HG03135 (cell line): ENCODE measurements at regions not wholly inside any gene's neighbourhood (a gene's known extent, or its start where the extent isn't known, plus 50 kb on each side); places are given as distances from the start of the nearest gene placed in this dataset.

ENCODE experiments used
- ATAC-seq: cut with Tn5 transposase; IDR thresholded peaks from one replicate; pipeline ENCODE4 v1.9.1; 2021; ENCODE audit warnings: mild to moderate bottlenecking, moderate library complexity; ENCODE audit not compliant: unreplicated experiment

- ATAC-seq, result no peak
These were observed 307.6 kb downstream of the FGFR2 start for GRCh38 chr10:121290674-121291073.

GRCh38 chr10:121291376-121291775 lies 306.9 kb downstream of the FGFR2 start:
- no peak for ATAC-seq

GRCh38 chr10:121291823-121292222 lies 306.4 kb downstream of the FGFR2 start:
- ATAC-seq, result no peak

- ATAC-seq, result no peak
These were observed 305.9 kb downstream of the FGFR2 start for GRCh38 chr10:121292321-121292720.

- ATAC-seq, result no peak
These were observed 305.1 kb downstream of the FGFR2 start for GRCh38 chr10:121293110-121293509.

GRCh38 chr10:121294630-121295029 lies 303.6 kb downstream of the FGFR2 start:
- no peak for ATAC-seq

GRCh38 chr10:121296378-121296777 lies 301.9 kb downstream of the FGFR2 start:
- ATAC-seq, result no peak

GRCh38 chr10:121296881-121297585 lies 301.2 kb downstream of the FGFR2 start:
- ATAC-seq, result no peak

- no peak for ATAC-seq
These were observed 297.5 kb downstream of the FGFR2 start for GRCh38 chr10:121300723-121301122.

- no peak for ATAC-seq
These were observed 295.6 kb downstream of the FGFR2 start for GRCh38 chr10:121302541-121303180.

GRCh38 chr10:121303287-121303890 lies 294.9 kb downstream of the FGFR2 start:
- ATAC-seq, result no peak

GRCh38 chr10:121305066-121305465 lies 293.2 kb downstream of the FGFR2 start:
- no peak for ATAC-seq

GRCh38 chr10:121306159-121306673 lies 292.0 kb downstream of the FGFR2 start:
- no peak for ATAC-seq

- no peak for ATAC-seq
These were observed 290.7 kb downstream of the FGFR2 start for GRCh38 chr10:121307411-121307980.

GRCh38 chr10:121308020-121308419 lies 290.2 kb downstream of the FGFR2 start:
- ATAC-seq, result no peak

GRCh38 chr10:121309164-121309563 lies 289.1 kb downstream of the FGFR2 start:
- no peak for ATAC-seq

GRCh38 chr10:121310151-121310711 lies 288.0 kb downstream of the FGFR2 start:
- no peak for ATAC-seq

GRCh38 chr10:121311812-121312443 lies 286.3 kb downstream of the FGFR2 start:
- ATAC-seq, result no peak

- ATAC-seq, result no peak
These were observed 285.7 kb downstream of the FGFR2 start for GRCh38 chr10:121312587-121312986.

GRCh38 chr10:121313119-121313875 lies 284.9 kb downstream of the FGFR2 start:
- ATAC-seq, result no peak
